HG02943 (cell line): ENCODE measurements at regions not wholly inside any gene's neighbourhood (a gene's known extent, or its start where the extent isn't known, plus 50 kb on each side); places are given as distances from the start of the nearest gene placed in this dataset.
"Not testable (repeated sequence)": the region's sequence is repeated elsewhere in the genome, so short reads cannot be mapped to it uniquely, and the experiment has no call there.

ENCODE experiments used
- ATAC-seq: cut with Tn5 transposase; IDR thresholded peaks from one replicate; pipeline ENCODE4 v1.9.1; 2021; ENCODE audit warnings: mild to moderate bottlenecking, low read depth, moderate library complexity; ENCODE audit not compliant: unreplicated experiment

DNA sequence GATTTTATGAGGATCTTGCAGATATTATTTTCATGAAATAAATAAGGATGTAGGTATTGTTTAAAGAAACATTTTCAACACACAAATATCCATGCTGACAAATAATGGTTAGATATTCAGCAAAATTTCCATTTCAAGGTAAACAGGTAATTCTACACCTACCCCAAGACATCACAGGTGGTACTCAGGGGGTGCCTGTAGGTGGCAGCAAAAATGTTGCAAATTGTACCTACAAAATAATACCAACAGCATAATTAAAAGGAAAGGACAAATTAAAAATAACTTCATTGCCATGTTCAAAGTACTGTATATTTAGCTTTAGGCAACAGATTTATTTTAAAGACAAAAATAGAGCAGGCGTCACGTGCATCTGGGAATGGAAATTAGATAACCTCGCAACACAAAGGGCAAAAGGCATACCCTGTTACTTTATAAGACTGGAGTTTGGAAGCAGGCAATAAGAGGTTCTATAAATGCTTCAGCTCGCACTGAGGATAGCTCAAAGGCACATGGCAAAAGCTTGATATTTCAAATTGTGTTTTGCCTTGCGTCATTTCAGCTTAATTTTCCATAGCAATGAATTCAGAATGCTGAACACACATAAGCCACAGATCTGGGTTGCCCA, 630.5 kb downstream of the TDRD15 start:
- no peak for ATAC-seq

DNA sequence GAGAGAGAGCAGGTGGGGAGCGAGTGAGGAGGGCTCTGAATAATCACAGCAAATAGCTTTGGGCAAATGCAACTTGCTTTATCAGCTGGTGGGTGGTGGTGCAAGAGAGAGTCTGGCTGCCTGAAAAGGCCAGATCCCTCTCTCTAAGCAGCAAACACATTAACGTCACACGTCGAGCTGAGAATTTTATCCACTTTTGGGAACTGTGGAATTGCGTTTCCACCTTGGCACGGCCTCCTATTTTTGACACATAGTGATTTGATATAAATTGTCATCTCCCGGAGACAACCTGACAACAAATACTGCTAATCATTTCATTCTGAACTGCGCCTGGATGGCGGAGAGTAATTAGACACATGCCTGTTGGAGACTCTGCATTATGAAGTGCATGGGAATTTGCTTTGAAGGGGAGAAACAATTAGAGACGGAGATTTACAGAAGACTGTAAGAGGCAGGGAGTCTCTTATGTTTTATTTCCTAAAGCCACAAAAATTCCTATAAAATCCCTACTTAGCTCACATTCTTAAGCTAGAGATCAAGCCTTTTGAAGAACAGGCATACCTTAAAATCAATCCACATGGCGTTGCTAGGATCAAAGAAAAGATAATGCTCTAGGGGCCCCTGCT, 634.1 kb downstream of the TDRD15 start:
- ATAC-seq, result no peak

DNA sequence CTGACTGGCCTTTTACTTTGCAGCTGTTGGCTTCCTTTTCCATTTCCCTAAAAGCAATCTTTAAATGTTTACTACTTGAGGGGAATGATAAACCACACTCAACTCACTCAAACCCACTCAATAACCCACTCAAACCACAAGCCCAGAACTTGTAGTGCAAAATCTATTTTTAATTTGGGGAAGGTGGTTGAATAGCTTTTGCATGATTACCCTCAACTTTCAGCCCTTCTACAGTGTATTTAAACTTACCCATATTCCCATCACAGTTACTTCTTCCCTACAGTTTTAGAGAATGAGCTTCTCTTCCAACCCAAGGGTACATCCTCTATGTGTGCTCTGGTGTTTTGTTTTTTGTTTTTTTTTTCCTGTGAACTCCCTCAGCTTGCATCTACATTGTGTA, 636.1 kb downstream of the TDRD15 start:
- no peak for ATAC-seq

DNA sequence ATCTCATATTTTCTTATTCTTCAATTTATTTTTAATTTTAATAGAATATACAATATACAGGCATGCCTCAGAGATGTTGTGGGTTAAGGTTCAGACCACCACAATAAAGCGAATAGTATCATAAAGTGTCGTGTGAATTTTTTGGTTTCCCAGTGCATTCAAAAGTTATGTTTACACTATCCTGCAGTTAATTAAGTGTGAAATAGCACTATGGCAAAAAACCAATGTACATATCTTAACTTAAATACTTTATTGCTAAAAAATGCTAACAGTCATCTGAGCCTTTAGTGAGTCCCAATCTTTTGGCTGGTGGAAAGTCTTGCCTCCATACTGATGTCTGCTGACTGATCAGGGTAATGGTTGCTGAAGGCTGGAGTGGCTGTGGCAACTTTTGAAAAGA, 637.6 kb downstream of the TDRD15 start:
- no peak for ATAC-seq

DNA sequence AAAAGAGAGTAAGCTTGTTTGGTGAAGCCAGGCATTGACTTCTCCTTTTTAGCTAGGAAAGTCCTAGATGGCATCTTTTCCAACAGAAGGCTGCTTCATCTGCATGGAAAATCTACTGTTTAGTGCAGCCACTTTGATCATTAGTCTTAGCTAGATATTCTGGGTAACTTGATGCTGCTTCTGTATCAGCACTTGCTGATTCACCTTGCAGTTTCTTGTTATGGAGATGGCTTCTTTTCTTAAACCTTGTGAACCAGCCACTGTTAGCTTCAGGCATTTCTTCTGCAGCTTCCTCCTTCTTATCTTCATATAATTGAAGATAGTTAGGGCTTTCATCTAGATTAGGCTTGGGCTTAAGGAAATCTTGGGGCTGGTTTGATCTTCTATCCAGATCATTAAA, 639.7 kb downstream of the TDRD15 start:
- ATAC-seq, result no peak

DNA sequence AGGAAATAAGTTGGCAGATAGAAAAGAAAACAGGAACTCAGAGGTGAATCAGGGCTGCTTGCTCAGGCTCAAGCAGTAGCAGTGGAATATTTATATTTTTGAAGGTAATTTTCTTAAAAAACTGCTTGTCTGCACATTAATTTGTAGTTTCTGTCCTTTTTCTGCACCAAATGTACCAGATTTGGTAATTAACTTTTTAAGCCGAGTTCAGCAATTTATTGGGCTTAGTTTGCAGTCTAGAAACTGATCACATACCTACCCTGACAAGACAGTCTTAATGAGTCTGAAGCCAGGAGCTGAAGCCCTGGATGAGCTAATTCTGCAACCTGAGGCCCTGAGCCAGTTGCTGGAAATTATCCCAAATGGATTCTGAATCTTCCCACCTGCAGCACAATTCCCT, 647.0 kb downstream of the TDRD15 start:
- no peak for ATAC-seq

DNA sequence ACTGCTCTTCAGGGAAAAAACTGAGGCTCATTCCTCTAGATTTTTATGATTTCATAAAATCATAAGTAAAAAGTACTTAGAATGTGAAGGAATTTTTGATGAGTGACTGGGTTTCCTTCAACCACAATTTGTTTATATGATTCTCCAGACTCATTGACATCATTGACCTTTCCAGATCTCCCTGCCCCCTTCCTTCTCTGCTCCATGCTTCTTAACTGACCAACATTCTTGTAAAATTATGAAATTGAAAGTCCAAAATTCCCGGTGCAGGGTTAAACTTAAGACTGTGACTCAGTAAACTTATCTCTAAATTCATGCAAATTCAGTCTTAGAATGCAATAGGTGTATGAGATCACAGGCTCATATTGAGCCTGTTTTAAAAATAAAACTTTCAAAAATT, 648.9 kb downstream of the TDRD15 start:
- no peak for ATAC-seq

DNA sequence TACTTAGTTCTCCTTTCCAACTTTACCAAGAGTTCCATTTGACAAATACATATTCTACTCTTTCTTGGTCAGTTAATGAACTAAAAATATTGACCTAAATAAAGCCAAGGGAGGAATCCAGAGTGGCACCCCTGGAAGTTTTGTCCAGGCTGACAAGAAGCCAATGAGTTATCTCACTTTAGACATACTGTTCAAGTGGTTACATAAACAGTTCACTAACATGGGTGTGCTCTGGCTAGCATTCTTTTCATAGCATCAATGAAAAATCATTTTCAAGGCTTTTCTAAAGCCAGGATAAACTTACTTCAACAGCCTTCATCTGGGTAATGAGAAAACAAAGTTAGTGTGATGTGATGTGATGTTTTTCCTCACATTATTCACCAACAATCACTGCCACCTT, 649.4 kb downstream of the TDRD15 start:
- no peak for ATAC-seq

DNA sequence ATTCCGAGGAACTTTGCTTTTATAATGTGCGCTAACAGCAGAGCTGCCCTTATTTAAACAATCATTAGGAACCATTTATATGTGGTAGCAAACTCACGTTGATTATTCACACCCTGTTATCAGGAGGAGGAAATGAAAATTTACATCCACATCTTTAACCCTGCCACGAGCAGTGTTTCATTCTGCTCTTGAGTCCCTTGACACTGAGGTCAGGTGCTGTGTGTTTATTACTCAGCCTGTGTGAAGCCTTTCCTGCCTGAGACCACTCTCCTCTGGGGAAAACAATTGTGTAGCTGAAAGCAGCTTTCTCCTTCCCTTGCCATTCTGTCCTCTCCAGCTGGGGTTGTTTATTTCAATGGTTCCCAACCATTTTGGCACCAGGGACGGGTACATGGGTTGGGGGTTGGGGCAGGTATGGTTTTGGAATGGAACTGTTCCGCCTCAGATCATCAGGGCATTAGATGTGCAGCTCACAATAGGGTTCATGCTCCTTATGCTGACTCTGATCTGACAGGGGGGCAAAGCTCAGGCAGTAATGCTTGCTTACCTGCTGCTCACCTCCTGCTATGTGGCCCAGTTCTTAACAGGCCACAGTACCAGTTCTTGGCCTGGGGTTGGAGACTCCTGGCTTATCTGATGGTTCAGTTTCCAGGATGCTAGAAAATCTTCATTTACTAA, 651.1 kb downstream of the TDRD15 start:
- no peak for ATAC-seq

DNA sequence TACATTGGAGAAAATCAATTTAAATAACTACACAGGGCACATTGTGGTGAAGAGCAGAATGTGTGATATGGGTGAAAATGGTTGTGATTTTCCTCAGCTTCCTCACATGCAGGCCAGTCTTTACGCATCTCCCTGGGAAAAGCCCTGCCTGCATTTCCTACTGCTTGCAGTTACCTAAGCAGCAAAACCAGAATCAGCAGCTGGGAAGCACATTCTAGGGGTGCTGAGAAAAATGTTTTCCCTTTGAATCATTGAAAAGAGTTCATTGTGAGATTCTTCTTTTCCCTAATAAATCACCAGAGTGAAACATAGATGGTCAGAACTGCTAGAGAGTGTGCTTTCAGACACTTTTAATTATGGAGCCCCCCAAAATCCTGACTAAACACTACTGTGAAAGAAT, 656.0 kb downstream of the TDRD15 start:
- no peak for ATAC-seq

DNA sequence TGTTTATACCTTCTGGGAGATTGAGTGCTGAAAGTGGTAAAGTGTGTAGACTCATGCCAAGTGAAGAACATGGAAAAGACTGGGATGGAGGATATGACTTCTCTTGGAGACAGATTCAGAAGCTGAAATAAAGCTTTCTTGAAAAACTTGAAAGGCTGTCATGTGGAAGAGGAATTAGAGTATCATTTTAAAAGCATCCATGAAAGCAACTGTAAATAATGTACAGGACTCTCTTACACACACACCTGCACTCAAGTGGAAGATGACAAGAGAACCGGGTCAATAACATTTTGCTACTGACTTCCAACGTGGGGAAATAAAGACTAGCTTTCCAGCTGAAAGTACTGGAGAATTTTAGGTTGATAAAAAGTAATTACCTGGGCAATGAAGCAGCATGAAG, 658.2 kb downstream of the TDRD15 start:
- no peak for ATAC-seq

DNA sequence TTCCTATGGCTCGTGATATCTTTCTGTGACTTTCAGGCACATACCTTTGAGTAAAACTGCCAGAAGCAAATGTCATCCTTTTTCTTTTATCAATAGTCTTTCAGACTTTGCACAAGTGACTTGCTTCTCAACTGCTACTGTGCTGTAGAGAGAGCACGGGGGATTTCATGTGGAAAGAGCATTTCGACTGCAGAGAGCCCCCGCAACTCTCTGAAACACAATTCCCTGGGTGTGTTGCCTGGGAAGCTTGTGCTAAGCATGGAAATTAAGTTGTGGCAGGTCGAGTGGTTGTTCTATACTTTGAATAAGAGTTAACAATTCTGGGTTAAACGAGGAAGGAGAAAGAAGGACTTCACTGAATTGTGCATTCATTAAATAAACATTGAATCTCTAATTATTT, 659.1 kb downstream of the TDRD15 start:
- no peak for ATAC-seq

DNA sequence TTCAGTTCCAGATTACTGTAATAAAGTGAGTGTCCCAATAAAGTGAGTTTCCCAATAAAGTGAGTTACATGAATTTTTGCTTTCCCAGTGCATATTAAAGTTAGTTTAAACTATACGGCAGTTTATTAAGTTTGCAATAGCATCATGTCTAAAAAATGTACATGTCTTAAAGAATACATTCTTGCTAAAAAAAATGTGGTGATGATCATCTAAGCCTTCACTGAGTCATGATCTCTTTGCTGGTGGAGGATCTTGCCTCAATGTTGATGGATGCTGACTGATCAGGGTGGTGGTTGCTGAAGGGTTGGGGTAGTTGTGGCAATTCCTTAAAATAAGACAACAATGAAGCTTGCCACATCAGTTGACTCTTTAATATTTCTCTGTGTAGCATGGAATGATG, 664.2 kb downstream of the TDRD15 start:
- no peak for ATAC-seq

DNA sequence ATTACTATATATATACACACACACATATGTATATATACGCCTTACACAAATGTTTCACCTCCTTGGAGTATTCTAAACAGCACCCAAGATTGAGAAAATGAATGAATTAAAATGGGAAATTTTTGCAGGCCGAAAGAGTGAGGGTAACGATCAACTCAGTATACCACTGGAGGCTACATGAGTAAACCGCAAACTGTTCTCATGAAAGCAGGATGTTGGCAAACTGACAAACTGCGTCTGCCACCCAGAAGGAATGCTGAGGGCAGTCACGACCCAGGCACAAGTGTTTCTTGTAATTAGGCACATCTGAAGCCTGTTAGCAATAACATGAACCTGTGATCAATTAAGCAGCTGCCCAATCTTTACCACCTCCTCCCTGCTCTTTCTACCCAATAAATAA, 666.5 kb downstream of the TDRD15 start:
- not testable (repeated sequence) for ATAC-seq

DNA sequence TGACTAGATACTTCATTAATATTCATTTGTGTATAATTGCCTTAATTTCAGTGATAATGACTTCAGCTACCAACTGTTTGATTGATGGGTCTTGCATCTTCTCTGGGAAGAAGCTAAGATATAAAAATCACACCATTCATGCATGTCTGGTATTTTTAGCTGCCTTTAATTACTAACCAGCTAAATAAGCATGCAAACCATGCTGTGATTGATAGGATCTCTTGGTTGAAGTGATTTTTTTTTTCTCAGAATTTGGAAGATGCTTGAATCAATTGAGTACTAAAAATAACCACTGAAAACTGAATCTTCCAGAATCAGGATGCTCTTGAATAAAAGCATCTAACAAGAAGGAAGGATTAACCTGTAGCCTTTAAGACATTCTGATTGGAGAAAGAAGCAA, 668.8 kb downstream of the TDRD15 start:
- no peak for ATAC-seq

DNA sequence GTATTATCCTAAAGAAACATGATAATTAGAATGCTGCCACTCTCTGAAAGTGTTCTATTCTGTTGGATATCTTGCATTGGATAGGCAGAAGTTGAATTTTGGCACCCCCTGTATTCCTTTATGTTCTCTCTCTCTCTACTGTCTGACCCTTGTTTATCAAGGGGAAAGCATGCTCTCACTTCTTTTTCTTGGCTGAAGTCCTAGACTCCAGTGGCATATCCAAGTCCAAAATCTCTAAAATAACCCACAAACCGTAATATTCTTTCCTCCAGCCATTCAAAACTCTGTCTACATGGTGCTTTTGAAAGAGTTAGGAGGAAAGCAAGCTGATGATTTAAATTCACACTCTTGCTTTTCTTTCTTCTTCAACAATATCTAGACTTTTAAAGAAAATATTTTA, 669.7 kb downstream of the TDRD15 start:
- no peak for ATAC-seq

DNA sequence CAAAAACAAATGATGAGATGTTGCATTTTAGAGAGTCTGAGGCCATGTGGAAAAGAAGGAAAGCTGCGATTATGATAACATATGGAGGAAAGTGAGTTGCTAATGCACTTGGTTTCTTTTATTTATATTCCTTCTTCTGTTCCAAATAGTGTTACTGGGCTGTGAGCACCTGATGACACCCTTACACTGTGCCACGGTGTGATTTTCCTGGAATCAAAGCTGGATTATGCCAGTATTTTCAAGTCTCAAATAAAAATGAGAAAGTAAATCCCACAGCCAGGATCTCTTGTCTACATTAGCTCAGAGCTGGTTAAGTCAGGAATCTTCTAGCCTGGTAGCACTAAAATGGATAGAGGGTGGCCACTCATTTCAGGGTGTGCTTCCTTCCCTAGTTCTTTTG, 670.8 kb downstream of the TDRD15 start:
- no peak for ATAC-seq

DNA sequence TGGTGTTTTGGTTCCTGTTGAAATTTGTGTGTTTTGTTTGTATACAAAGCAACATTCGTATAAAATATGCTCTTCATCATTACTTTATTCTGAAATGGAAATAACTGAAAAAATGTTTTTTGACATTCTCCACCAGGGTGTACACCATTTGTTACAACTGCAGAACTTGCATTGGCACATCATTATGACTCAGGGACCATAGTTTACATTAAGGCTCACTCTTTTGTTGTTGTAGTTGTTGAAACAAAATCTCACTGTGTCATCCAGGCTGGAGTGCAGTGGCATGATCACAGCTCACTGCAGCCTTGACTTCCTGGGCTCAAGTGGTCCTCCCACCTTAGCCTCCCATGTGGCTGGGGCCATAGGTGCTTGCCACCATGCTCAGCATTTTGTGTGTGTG, 676.6 kb downstream of the TDRD15 start:
- no peak for ATAC-seq

DNA sequence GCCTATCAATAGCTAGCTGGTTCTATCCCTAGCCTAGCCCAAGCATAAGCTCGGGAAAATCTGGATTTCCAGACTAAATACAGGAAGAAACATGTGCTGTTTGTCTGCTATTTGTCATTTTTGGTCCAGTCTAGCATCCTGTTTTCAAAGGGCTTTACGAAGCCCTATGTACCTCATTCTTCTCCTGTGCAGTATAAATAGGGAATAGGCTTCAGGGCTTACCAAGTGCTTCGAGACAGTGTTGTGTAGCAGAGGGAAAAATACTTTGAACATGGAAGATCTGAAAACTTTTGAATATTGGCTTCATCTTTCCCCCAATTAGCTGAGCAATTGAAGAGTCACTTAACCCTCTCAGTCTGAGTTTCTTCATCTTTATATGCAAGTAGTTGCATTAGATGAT, 679.8 kb downstream of the TDRD15 start:
- no peak for ATAC-seq

DNA sequence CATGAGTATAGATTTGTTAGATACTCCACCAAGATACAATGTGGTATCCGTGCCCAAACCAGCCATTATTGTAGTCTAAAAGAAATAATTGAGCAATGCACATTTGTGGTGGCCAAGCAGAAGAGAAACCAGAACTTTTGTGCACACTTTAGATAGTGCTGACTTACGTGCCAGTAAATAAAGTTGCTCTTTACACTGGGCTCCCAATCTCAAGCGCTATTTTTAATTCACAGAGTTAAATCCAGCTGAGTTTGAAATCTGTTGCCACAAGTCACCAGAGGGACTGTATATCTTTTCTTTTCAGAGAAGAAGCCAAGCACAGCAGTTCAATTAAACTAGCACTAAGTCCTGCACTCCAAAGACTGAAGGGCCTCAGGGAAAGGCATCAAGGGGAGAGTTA, 680.4 kb downstream of the TDRD15 start:
- no peak for ATAC-seq

DNA sequence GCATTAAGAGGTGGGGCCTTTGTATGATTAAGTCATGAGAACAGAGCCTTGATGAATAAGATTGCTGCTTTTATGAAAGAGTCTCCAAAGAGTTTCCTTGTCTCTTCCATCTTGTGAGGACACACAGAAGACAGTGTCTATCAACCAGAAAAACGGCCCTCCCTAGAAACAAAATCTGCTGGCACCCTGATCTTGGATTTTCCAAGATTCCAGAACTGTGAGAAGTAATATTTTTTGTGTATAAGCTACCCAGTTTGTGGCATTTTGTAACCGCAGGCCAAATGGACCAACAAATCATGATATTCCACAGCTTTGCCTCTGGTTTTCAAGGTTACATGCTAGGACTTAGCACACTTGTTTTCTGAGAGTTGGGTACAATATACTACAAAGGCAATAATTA, 687.8 kb downstream of the TDRD15 start:
- ATAC-seq, result no peak

DNA sequence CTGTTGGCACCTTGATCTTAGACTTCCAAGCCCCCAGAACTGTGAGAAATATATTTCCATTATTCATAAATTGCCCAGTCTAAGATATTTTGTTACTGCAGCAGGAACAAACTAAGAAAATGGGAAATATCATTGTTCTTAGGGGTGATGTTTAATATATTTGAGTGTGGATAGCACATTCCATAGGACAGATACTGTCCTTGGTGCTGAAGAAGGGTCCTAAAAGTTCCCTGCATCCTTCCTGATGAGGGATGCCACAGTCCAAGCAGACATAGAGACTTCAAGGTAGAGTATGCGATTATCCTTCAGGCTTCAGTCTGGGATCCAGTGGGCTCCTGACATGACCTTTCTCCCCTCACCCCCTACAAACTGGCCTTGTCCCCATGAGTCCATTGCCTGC, 689.0 kb downstream of the TDRD15 start:
- no peak for ATAC-seq
